NCI-H2029 treated with DMSO at 0.1 percent for 48 hours (cell line): ENCODE measurements at regions not wholly inside any gene's neighbourhood (a gene's known extent, or its start where the extent isn't known, plus 50 kb on each side); places are given as distances from the start of the nearest gene placed in this dataset.
"Not testable (repeated sequence)": the region's sequence is repeated elsewhere in the genome, so short reads cannot be mapped to it uniquely, and the experiment has no call there.

Experiments used
- DNase-seq: peaks from one replicate; lab custom pipeline; 2025; lab: John Stamatoyannopoulos, UW

DNA sequence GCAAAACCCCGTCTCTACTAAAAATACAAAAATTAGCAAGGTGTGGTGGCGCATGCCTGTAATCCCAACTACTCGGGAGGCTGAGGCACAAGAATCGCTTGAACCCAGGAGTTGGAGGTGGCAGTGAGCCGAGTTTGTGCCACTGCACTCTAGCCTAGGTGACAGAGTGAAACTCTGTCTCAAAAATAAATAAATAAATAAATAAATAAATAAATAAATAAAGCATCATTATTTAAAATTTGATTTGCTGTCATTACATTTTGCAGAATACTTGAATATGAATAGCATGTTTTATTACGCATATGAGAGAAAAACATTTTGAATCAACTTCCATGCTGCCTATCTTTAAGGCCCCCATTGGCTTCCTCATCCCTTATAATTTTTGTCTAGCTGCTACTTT is 53.4 kb upstream of the MED14 start:
- not testable (repeated sequence) for DNase-seq

GRCh38 chrX:40792433-40792832 is 57.1 kb upstream of the MED14 start:
- no peak for DNase-seq

- not testable (repeated sequence) for DNase-seq
Observed at GRCh38 chrX:40794829-40795130, 59.4 kb upstream of the MED14 start.

GRCh38 chrX:40799745-40800144 is 64.4 kb upstream of the MED14 start:
- DNase-seq, result not testable (repeated sequence)

DNA sequence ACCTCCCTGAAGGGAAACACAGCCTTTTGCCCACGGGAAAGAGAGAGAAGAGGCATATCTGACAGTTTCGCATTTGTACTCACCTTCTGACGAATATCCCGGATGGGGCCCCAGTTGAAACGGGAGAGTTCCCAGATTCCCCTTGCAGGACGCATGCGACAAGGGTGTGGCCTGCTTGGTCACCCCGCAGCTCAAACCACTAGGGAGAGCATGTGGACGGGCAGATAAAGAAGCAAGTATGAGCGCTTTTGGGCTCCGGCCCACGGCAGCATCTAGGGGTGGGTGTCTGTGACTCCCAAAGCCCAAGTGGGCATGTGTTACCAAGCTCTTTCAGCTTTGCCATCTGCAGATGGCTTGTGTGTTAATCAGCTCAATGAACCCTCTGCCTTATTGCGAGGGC is 70.1 kb upstream of the MED14 start:
- no peak for DNase-seq

DNA sequence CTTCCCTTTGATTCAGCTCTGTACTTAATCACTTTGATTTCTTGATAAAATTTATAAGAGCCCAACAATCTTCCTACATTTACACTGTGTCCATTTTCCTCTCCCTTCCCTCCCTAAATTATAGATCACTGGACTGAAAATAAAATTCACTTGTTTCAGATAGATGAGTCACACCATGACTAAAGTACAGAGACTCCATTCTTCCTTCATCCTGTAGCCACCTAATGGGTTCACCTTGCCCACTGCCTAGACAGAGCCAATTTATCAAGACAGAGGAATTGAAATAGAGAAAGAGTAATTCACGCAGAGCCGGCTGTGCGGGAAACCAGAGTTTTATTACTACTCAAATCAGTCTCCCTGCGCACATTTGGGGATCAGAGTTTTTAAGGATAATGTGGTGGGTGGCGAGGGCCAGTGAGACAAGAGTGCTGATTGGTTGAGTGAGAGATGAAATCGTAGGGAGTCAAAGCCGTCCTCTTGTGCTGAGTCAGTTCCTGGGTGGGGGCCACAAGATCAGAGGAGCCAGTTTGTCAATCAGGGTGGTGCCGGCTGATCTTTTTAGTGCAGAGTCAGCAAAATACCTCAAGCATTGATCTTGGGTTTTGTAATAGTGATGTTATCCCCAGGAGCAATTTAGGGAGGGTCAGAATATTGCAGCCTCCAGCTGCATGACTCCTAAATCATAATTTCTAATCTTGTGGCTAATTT is 71.3 kb upstream of the MED14 start:
- DNase-seq, result no peak

DNA sequence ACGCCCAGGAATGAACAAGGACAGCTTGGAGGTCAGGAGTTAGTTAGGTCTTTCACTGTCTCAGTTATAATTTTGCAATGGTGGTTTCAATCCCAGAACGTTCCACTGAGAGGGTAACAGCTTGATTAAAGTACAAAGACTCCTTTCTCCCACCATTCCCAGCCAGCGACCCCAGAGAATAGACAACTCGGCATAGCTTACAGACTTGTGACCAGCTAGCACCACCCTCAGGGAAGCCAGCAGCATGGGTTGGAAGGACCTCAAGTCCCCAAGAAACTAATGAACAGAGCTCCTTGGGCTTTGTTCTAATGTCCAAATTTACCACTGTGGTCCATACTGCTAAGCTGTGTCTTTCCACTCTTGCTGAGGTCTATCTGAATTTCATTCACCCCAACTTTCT is 72.0 kb upstream of the MED14 start:
- no peak for DNase-seq

GRCh38 chrX:40808203-40808602 is 72.9 kb upstream of the MED14 start:
- DNase-seq, result no peak

GRCh38 chrX:40809210-40809609 is 73.9 kb upstream of the MED14 start:
- no peak for DNase-seq

DNA sequence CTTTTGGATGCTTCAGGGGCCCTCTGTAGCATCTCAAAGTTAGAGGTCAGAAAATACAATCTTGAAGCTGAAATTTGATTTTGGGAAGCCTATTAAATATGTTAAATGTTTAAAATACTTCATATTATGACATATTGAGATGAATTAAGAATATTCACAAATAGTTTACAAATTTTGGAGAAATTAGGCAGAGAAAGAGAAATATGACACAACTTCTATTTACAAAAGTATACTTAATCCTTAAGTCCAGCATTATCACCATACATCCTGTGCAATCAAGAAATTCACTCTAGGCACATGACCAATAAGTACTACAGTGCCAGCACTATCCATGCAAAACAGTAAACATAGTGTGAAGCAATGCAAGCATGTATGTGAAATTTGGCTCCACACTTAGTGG is 79.7 kb upstream of the MED14 start:
- DNase-seq, result not testable (repeated sequence)

DNA sequence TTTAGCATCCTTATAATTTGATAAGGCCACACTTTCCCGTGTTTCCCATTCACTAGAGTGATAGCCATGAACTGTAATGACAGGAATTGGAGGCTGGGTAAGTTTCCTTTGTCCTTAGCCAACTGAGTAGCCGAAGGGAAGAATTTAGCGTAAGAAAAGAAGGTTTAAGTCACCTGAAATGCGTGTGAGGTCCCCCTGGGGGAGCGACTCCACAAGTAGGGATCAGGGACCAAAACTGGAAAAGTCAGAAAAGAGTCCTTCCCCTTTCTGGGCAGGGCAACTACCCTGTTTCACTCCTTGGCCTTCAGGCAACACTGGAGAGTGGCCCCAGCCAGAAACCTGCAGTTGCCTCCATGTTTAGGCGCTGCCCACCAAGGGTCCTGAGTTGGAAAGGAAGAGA is 81.6 kb upstream of the MED14 start:
- DNase-seq, result no peak

GRCh38 chrX:40818236-40818635 is 82.9 kb upstream of the MED14 start:
- DNase-seq, result no peak

DNA sequence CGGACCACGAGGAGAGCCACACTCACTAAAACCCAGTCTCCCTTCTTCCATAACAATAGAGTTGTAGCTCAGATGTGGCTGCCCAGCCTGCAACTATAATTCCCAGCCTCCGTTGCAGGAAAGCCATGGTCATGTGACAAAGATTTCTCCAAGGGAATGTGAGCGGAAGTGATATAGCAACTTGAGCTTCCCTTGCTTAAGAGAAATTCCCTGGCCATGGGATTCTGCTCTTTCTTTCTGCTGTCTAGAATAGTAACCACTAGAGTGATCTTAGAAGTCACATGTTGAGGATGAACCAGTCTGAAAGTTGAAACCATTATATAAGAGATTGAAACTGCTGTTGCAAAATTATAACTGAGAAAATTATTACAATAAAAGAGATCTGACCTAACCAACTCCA is 86.4 kb upstream of the MED14 start:
- no peak for DNase-seq

- no peak for DNase-seq
Observed at GRCh38 chrX:40827331-40827730, 92.0 kb upstream of the MED14 start.

DNA sequence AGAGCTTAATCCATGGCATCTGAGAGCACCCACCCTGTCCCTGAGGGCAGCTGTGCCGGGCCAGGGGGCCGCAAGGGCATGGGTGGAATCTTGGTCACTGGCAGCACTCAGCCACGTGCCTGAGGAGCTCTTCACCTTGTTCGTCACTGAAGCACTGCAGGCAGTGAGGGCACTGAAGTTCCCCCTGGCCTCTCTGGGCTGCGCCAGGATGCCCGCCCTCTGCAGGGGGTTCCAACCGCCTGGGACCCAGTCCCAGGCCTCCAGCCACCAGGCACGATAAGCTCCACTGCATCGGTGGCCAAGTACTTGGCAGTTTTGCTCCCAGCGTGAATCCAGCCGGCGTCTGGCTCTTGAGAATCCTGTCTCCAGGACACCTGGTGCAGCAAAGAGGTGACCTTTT is 96.4 kb upstream of the MED14 start:
- DNase-seq, result no peak

- no peak for DNase-seq
Observed at GRCh38 chrX:40832723-40833122, 97.4 kb upstream of the MED14 start.

DNA sequence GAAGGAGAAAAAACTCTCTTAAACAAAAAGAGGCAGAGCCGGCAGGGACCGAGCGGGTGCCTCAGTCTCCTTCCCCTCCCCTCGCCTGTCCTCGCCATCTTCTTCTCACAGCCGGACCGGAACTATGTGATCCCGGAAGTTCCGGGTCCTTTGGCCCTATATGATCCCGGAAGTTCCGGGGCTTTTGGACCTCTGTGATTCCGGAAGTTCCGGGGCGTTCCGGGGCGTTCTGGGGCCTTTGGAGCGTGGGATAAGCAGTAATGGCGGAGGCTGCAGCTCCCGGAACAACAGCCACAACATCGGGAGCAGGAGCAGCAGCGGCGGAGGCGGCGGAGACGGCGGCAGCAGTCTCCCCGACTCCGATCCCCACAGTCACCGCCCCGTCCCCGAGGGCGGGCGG is 98.9 kb upstream of the MED14 start:
- DNase-seq, result no peak

GRCh38 chrX:40835526-40835925 is 100.2 kb upstream of the MED14 start:
- DNase-seq, result no peak

GRCh38 chrX:40843643-40844042 is 108.3 kb upstream of the MED14 start:
- no peak for DNase-seq

- DNase-seq, result no peak
Observed at GRCh38 chrX:40844471-40844870, 109.1 kb upstream of the MED14 start.

DNA sequence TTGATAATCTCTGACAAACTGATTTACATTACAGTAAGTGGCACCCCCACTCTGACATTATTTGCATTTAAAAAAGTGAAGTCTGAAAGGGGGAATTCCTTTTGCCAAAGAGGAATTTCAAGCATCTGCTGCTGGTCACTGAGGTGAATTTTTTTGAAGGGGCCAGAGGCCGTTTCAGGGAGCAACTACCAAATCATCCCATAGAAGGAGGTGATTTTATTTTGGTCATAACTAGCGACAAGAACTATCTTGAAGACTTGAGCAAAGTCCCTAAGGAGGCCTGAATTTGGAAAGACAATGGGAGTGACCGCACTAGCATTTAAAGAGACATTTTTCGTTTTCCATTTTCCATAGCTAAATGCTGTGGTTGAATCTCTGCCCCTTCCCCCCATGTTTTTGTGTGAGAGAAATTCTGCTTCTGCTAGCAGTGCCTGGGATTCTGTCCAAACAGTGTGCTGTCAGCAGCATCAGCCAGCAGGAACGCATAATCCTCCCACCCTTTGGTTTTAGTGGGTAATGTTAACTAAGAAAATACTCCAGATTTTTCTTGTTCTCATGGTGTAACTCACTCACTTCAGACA is 110.1 kb upstream of the MED14 start:
- DNase-seq, result no peak

- DNase-seq, result no peak
Observed at GRCh38 chrX:40849906-40850823, 114.8 kb upstream of the MED14 start.

DNA sequence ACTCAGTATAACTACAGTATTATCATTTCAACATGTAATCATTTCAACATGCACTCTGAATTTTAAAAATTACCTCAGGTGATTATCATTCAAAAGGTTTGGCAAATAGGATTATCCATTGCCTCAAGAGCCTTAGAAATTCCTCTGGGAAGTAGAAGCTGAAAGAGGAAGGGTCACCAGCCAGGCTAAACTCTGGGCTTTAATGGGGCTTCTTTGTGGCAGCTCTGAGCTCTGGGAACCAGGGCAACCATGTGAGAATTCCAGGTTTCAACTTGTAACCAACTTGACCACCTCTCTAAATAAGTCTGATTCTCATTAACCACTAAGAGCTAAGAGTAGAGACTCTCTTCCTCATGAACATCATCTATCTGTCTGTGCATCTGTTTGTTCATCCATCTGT is 117.2 kb upstream of the MED14 start:
- no peak for DNase-seq
